ENCODE measurements at regions not wholly inside any gene's neighbourhood (a gene's known extent, or its start where the extent isn't known, plus 50 kb on each side); places are given as distances from the start of the nearest gene placed in this dataset.
"Not testable (repeated sequence)": the region's sequence is repeated elsewhere in the genome, so short reads cannot be mapped to it uniquely, and the experiment has no call there.

DNA sequence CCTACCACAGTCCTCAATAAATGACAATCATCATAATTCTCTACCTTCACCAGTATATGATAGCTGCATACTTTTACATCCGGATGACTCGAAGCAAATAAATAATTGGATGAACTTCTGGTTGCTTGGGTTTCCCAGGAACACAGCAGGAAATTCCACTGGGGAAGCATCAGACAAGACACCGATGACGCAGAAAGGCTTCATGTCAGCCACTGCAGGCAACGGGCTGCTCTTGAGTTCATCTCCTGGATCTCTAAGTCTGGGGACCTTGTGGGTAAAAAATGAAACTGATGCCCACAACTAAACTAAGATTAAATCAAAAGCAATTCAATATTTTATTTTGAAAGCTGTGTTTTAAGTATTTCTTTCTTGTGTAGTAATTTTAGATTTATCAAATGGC is 472.1 kb upstream of the C16orf82 start:
- peak; percentile 1 for DNase-seq (ENCODE audit: low read depth)

GRCh38 chr16:26595199-26595598 is 471.5 kb upstream of the C16orf82 start:
- DNase-seq (ENCODE audit: low read depth), result no peak

DNA sequence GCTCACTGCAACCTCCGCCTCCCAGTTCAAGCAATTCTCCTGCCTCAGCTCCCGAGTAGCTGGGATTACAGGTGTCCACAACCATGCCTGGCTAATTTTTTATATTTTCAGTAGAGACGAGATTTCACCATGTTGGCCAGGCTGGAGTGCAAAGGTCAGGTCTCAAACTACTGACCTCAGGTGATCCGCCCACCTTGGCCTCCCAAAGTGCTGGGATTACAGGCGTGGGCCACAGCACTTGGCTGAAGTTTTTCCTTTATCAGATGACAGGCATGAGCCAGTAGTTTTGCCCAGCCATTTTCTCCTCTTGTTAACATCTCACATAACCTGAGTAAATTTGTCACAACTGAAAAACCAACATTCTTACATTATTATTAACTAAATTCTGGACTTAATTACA is 470.7 kb upstream of the C16orf82 start:
- DNase-seq (ENCODE audit: low read depth), result not testable (repeated sequence)

- DNase-seq (ENCODE audit: low read depth), result no peak
Measured at GRCh38 chr16:26598061-26598460, 468.7 kb upstream of the C16orf82 start.

DNA sequence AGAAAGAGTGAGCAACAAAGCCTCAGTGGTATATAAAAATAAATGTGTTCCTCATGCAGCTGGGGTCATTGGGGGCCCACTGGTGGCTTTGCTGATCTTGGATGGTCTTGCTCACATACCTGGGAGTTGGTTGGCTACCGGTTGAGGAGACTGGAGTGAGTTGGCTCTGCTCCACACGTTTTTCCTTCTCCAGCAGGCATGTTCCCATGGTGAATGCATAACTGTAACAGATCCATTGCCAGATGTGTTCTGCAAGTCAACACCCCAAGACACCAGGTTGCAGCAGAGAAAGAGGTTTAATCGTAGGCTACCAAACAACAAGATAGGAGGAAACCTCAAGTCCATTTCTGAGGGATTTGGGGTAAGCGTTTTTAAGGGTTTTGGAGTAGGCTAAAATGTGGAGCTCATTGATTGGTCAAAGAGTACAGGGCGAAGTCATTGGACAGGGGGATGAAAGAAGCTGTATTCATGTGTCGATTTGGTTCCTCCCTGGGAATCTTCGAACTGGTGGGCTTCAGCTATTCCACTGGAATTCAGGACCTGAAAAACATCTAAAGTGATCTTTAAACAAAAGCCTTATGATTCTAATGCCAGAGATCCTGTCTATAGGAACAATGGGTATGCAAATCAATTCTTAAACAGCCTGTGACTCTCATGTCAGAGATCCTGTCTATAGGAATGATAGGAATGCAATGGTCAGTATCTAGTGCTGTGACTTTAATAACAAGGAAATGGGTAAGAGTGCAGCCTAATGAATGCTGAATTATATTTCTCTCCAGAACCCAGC is 467.5 kb upstream of the C16orf82 start:
- no peak for DNase-seq (ENCODE audit: low read depth)

GRCh38 chr16:26599785-26600104 is 467.0 kb upstream of the C16orf82 start:
- no peak for DNase-seq (ENCODE audit: low read depth)

DNA sequence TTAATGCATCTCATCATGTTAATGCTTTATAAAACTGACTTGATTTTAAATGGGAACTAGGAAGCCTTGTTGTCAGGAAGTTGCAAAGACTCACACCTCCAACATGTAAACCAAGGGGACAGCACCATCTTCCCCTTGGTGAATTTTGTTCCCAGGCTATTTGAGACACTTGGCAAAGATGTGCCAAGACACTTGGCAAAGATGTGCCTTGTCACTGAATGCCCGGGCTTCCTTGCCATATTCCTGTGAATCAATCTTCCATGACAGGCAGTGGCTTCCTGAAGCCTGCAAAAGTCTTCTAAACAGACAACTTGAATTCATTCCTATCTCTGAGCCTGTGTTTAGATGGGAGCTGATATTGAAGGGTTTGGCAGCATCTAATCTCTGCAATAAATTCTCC is 465.4 kb upstream of the C16orf82 start:
- DNase-seq (ENCODE audit: low read depth), result no peak

- no peak for DNase-seq (ENCODE audit: low read depth)
Measured at GRCh38 chr16:26605626-26606271, 461.0 kb upstream of the C16orf82 start.

GRCh38 chr16:26606381-26607150 is 460.2 kb upstream of the C16orf82 start:
- DNase-seq (ENCODE audit: low read depth), result no peak

DNA sequence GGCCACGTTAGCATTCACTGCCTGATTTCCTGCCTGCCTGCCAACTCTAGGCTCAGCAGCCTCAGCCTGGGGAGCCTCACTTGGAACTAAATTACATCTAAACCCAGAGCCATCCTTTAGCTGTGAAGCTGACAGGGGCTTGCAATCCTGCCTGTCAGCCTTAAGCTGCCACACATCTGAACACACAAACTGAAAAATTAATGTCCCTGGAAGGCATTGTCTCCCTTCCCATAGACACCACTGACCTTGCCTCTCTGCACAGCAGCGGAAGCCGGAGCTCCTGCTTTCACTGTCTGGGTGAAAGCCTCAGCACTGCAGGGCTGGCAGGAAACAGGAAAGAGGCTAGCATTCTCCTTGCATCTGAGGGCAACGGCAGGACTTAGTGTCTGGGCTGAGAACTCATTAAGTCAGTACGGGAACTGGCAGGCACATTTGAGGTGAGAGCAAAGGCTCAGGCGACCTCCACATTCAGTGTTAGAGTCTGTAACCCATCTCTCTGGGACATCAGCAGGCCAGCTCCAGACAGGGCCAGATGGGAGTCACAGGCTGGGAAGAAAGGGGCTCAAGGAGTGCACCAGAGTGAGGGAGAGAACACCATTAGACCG is 452.4 kb upstream of the C16orf82 start:
- no peak for DNase-seq (ENCODE audit: low read depth)

- no peak for DNase-seq (ENCODE audit: low read depth)
Measured at GRCh38 chr16:26623442-26623841, 443.3 kb upstream of the C16orf82 start.

GRCh38 chr16:26627958-26628357 is 438.8 kb upstream of the C16orf82 start:
- no peak for DNase-seq (ENCODE audit: low read depth)

DNA sequence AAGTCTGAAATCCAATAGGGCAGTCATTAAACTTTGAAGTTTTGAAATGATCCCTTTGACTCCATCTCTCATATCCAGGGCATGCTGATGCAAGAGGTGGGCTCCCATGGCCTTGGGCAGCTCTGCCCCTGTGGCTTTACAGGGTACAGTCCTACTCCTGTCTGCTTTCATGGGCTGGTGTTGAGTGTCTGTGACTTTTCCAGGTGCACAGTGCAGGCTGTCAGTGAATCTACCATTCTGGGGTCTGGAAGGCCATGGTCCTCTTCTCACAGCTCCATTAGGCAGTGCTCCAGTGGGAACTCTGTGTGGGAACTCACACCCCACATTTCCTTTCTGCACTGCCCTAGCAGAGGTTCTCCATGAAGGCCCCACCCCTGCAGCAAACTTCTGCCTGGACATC is 435.4 kb upstream of the C16orf82 start:
- not testable (repeated sequence) for DNase-seq (ENCODE audit: low read depth)

- no peak for DNase-seq (ENCODE audit: low read depth)
Measured at GRCh38 chr16:26642047-26642664, 424.6 kb upstream of the C16orf82 start.

- DNase-seq (ENCODE audit: low read depth), result no peak
Measured at GRCh38 chr16:26643519-26643918, 423.2 kb upstream of the C16orf82 start.

GRCh38 chr16:26644912-26645543 is 421.7 kb upstream of the C16orf82 start:
- DNase-seq (ENCODE audit: low read depth), result no peak

DNA sequence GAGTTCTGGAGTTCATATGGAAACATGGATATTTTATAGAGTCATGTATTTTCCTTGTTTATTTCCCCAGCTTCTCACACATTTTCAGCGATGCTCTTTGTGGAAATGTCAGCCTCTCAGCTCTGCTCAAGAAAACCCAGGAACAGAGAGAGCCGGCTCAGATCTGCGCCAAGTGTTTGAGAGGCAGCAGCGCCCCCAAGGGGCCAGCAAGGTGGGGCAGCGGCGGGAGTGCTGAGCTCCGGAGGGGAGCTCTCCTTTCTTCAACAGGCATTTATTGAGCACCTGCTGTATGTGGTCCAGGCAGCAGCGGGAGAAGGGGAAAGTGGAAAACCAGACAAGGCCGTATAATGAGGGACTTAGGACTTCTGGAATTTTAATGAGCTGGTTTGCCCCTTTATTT is 421.1 kb upstream of the C16orf82 start:
- DNase-seq (ENCODE audit: low read depth), result no peak

- DNase-seq (ENCODE audit: low read depth), result no peak
Measured at GRCh38 chr16:26647870-26648269, 418.9 kb upstream of the C16orf82 start.

- DNase-seq (ENCODE audit: low read depth), result no peak
Measured at GRCh38 chr16:26648851-26649250, 417.9 kb upstream of the C16orf82 start.

DNA sequence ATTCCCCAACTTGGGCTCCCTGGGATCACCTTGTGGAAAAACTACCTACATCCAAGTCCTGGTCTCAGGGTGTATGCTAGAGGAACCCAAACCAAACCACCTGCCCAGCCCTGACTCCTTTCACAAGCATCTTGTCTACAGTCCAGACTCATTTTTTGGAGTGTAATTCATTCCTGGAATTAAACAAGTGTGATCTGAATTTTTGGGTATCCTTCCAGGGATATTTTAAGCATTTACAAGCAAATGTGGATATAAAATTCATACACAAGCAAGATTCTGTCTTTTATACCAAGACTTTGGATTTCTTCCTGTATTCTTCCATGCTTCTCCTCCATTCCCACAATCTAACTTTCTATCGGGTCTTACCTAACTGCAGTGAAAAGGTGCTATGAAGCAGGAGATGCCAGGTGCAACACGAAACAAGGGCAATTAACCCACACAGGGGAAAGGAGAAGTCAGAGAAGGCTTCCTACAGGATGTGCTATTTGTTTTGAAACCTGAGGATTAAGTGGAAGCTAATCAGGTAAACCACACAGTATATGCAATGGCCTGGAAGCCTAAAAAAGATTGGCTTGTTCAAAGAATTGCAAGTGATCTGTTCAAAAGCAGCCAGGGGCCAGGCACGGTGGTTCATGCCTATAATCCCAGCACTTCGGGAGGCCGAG is 417.2 kb upstream of the C16orf82 start:
- DNase-seq (ENCODE audit: low read depth), result no peak

DNA sequence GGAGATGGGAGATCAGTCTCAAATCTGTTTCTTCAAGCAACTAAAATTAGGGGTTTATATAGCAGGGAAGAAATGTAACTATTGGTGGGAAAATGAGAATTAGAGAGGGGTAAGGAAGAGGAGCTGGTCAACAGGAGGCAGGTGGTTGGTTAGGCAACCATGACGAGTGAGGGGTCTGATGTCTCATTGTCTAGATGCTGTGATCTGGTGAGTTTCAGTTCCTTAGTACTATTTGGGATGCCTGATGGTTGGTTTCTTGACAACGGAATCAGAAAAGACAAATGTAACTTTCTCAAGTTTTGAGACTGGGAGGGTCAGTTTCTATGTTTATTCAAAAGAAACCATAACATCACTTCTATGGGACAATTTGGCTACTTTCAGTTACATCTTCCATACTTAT is 415.3 kb upstream of the C16orf82 start:
- no peak for DNase-seq (ENCODE audit: low read depth)
